Glutamatergic neuron (in vitro differentiated cells): ENCODE measurements at regions not wholly inside any gene's neighbourhood (a gene's known extent, or its start where the extent isn't known, plus 50 kb on each side); places are given as distances from the start of the nearest gene placed in this dataset.

Experiments
- DNase-seq: peaks from one replicate; pipeline ENCODE4 v3.0.0; 2022
- H3K27ac Mint-ChIP-seq: one replicate; pipeline ENCODE4 v1.8.0; 2020; ENCODE audit warnings: mild to moderate bottlenecking, mixed read lengths, inconsistent platforms; ENCODE audit not compliant: unreplicated experiment
- H3K27me3 Mint-ChIP-seq: one replicate; pipeline ENCODE4 v1.8.0; 2020; ENCODE audit warnings: mild to moderate bottlenecking, moderate library complexity, mixed read lengths, inconsistent platforms; ENCODE audit not compliant: unreplicated experiment
- H3K36me3 Mint-ChIP-seq: one replicate; pipeline ENCODE4 v1.8.0; 2020; ENCODE audit warnings: mild to moderate bottlenecking, mixed read lengths, inconsistent platforms; ENCODE audit not compliant: unreplicated experiment
- H3K4me1 Mint-ChIP-seq: one replicate; pipeline ENCODE4 v1.8.0; 2020; ENCODE audit warnings: mild to moderate bottlenecking, low read depth, mixed read lengths, inconsistent platforms; ENCODE audit not compliant: unreplicated experiment
- H3K4me3 Mint-ChIP-seq: one replicate; pipeline ENCODE4 v1.8.0; 2020; ENCODE audit warnings: mild to moderate bottlenecking, mixed read lengths, inconsistent platforms; ENCODE audit not compliant: unreplicated experiment
- H3K9me3 Mint-ChIP-seq: one replicate; pipeline ENCODE4 v1.8.0; 2020; ENCODE audit warnings: mild to moderate bottlenecking, moderate library complexity, mixed read lengths, inconsistent platforms; ENCODE audit not compliant: unreplicated experiment
- CTCF ChIP-seq: fragments of 200-600 bp; sonication (generic); IDR thresholded peaks from one replicate; pipeline ENCODE4 v1.5.0; 2021; ENCODE audit not compliant: partially characterized antibody, unreplicated experiment

- Mint-ChIP-seq H3K4me3 (no peak overlapping the region), H3K36me3 (peaks cover 5% of the 10 kb centered on the region), H3K27me3 (no peaks in the 10 kb centered on the region), H3K9me3 (peaks cover 11% of the 10 kb centered on the region), H3K27ac (no peak overlapping the region), H3K4me1 (no peaks in the 10 kb centered on the region)
- no peak for TF ChIP-seq CTCF
- no peak for DNase-seq
These were observed 1335.9 kb downstream of the UQCRFS1 start for GRCh38 chr19:27876976-27877512.

- TF ChIP-seq CTCF: no peak
- no peak overlapping the region for H3K27ac Mint-ChIP-seq
- H3K36me3 Mint-ChIP-seq: peaks cover 5% of the 10 kb centered on the region
- H3K4me1 Mint-ChIP-seq: no peaks in the 10 kb centered on the region
- no peak overlapping the region for H3K4me3 Mint-ChIP-seq
- DNase-seq: no peak
- no peaks in the 10 kb centered on the region for H3K27me3 Mint-ChIP-seq
- H3K9me3 Mint-ChIP-seq: peaks cover 11% of the 10 kb centered on the region
These were observed 1336.5 kb downstream of the UQCRFS1 start for GRCh38 chr19:27876489-27876888.

GRCh38 chr19:27872370-27872769, 1340.6 kb downstream of the UQCRFS1 start:
- Mint-ChIP-seq H3K27ac (no peak overlapping the region), H3K9me3 (peaks cover 8% of the 10 kb centered on the region), H3K4me3 (no peak overlapping the region), H3K36me3 (peaks cover 7% of the 10 kb centered on the region), H3K4me1 (no peaks in the 10 kb centered on the region), H3K27me3 (no peaks in the 10 kb centered on the region)
- no peak for TF ChIP-seq CTCF
- no peak for DNase-seq

GRCh38 chr19:27870293-27870692, 1342.7 kb downstream of the UQCRFS1 start:
- Mint-ChIP-seq H3K36me3 (peaks cover 4% of the 10 kb centered on the region), H3K4me1 (no peaks in the 10 kb centered on the region), H3K9me3 (peaks cover 6% of the 10 kb centered on the region), H3K27ac (no peak overlapping the region), H3K27me3 (peaks cover 3% of the 10 kb centered on the region), H3K4me3 (no peak overlapping the region)
- TF ChIP-seq CTCF: no peak
- DNase-seq: no peak

- DNase-seq: no peak
These were observed 1344.9 kb downstream of the UQCRFS1 start for GRCh38 chr19:27868007-27868406.

More at GRCh38 chr19:27868007-27868406, 1344.9 kb downstream of the UQCRFS1 start:
- Mint-ChIP-seq H3K27ac (no peak overlapping the region), H3K4me1 (no peaks in the 10 kb centered on the region), H3K4me3 (no peak overlapping the region), H3K9me3 (peaks cover 4% of the 10 kb centered on the region), H3K27me3 (peaks cover 3% of the 10 kb centered on the region), H3K36me3 (peaks cover 4% of the 10 kb centered on the region)
- no peak for TF ChIP-seq CTCF
